HG02973 (cell line): ENCODE measurements at regions not wholly inside any gene's neighbourhood (a gene's known extent, or its start where the extent isn't known, plus 50 kb on each side); places are given as distances from the start of the nearest gene placed in this dataset.
"Not testable (repeated sequence)": the region's sequence is repeated elsewhere in the genome, so short reads cannot be mapped to it uniquely, and the experiment has no call there.

Source experiments
- ATAC-seq: cut with Tn5 transposase; IDR thresholded peaks from one replicate; pipeline ENCODE4 v1.9.1; 2021; ENCODE audit warnings: moderate library complexity; ENCODE audit not compliant: unreplicated experiment

DNA sequence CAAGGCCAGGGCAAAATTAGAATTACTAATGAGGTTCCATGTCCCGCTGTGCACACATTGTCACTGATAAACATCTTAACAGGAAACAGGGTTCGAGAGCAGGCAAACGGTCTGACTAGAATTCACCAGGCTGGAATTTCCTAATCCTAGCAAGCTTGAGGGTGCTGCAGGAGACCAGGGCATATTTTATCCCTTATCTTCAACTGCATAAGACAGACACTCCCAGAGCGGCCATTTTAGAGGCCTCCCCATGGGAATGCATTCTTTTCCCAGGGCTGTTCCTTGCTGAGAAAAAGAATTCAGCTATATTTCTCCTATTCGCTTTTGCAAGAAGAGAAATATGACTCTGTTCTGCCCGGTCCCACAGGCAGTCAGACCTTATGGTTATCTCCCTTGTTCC, 282.5 kb upstream of the TACR3 start:
- not testable (repeated sequence) for ATAC-seq

GRCh38 chr4:103998756-103999155, 279.0 kb upstream of the TACR3 start:
- no peak for ATAC-seq

DNA sequence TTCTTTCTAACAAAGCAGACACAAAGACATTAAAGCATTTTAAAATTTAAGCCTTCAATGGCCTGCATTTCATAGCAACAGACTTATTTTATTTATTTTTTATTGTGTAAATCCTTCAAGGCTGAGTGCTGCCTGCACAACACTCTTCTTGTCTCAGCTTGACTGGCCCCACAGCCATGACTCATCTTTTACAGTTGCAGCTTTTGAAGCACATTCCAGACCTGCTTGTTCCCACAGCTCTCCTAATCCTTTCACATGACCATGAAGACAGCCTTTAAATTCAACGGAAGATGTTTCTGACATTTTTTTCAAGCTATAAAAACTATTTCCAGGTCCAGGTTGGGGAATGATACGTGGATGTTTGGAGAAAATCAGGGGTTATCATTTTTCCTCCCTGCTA, 276.9 kb upstream of the TACR3 start:
- ATAC-seq: no peak

DNA sequence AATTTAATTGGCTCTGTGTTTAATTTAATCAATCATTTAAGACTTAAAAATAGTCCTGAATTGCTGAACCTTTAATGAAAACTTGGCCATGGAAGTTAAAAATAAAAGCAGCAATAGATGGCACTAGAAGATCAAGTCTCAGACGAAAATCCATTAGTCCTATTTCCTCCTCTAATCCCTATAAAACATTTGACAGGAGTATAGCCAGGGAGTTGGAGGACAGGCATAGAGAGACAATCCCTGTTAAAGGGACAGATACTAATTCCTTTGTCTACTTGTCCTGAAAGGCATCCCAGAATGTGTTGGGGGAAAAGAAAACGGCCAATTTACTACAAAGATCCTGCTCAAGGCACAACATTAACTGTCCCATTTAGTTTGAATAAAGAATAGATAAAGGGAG, 276.3 kb upstream of the TACR3 start:
- no peak for ATAC-seq

GRCh38 chr4:103994059-103994458, 274.3 kb upstream of the TACR3 start:
- ATAC-seq: no peak

DNA sequence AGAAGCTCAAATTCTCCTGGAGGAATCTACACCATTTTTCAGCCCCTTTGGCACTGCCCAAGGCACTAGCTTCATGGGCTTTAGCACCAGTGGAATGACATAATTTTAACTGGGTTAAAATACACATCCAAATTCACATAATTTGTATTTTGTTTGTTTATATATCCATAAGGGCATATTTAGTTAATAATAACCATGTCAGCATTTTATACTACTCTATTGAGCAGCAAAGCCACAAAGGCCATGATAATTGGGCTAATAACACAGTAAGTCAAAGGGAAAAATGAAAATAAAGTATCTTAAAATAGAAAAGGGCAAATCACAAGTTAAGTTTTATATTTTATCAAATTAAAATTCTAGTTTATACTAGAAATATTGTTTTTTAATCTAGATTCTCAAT, 262.7 kb upstream of the TACR3 start:
- no peak for ATAC-seq

DNA sequence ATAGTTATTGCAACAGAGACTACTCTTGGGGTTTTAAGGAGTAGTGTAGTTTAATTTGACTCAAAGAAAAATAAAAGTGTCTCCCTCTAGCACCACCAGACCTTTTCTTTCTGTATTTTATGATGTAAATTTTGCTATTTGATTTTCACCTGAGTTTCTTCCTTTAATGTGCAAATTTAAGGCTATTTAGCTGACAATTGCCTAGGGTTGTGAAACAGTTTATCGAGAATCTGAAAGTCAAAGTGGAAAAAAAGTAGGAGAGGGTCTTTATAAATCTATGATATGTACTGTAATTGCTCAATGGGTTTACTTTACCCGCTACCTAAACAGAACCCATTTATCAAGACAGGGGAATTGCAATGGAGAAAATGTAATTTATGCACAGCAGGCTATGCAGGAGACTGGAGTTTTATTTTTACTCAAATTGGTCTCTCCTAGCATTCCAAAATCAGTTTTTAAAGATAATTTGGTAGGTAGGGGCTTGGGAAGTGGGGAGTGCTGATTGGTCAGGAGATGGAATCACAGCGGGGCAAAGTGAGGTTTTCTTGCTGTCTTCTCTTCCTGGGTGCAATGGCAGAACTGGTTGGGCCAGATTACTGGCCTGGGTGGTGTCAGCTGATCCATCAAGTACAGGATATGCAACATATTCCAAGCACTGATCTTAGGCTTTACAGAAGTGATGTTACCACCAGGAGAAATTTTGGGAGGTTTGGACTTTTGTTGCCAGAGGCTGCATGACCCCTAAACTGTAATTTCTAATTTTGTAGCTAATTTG, 228.6 kb upstream of the TACR3 start:
- ATAC-seq: no peak

DNA sequence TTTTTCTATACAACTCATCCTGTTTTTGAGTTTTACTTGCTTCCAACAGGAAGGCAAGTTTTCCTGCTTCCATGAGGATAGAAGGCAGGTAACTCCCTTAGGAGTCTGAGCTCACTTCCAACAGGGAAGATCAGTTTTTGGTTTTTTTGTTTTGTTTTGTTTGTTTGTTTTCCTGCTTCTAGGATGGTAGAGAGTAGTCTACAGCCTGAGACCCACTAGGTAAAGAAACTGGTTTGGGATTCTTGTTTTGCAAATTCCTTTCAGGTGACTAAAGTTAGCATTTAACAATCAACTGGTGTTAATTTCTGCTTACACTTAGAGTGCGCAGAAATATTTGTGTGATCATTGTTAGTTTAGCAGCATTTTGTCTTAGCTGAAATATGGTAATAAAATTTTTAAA, 227.8 kb upstream of the TACR3 start:
- ATAC-seq: no peak

- not testable (repeated sequence) for ATAC-seq
Observed at GRCh38 chr4:103946621-103947268, 227.0 kb upstream of the TACR3 start.

- ATAC-seq: no peak
Observed at GRCh38 chr4:103938488-103938887, 218.7 kb upstream of the TACR3 start.

DNA sequence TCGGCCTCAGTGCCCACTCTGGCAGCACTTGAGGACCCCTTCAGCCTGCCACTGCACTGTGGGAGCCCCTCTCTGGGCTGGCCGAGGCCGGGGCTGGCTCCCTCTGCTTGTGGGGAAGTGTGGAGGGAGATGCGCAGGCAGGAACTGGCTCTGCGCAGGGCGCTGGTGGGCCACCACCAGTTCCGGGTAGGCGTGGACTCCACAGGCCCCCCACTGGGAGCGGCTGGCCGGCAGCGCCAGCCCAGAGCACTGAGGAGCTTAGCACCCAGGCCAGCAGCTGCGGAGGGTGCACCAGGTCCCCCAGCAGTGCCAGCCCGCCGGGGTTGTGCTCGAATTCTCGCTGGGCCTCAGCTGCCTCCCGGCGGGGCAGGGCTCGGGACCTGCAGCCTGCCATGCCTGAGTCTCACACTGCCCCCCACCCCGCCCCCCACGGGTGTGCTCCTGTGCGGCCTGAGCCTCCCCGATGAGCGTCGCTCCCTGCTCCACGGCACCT, 216.9 kb upstream of the TACR3 start:
- no peak for ATAC-seq

DNA sequence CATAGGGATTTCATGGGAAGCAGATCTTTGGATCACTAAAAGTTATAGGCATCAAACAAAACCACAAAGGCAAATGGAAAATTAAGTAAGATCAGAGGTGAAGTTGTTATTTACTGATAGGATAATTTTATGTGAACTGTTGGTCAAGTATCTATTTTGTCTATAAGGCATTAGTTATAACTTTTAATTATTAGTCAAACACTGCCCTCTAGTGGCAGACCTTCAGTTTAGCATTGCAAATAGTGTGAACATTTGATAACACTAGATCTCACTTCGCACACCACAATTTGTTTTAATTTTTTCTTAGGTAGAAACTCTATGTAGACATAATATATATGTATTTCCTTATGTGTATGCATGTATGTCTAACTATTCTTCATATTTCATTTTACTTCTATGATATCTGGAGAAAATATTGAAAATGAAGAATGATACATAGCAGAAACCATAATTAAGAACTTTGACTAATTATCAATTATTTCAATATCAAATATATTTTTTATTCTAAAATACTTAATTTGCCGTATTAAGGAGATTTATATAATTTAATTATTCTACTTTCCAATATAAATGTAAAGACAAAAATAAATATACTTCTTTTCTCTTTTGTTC, 214.5 kb upstream of the TACR3 start:
- ATAC-seq: peak; percentile 82

DNA sequence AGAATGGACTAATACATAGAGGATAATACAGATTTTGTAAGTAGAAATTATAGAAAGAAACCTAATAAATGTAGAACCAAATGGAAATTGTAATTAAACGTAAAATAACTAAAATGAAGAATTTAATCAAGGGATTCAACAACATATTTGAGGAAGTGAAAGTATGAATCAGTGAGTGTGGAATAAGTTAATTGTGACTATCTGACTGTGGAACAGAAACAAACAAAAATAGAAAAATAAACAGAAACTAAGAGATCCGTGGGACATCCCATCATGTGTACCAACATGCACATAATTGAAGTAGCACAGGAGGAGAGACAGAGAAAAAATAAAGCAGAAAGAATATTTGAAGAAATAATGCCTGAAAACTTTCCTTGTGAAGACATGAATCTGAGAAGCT, 208.6 kb upstream of the TACR3 start:
- no peak for ATAC-seq

GRCh38 chr4:103923551-103923950, 203.8 kb upstream of the TACR3 start:
- ATAC-seq: no peak

GRCh38 chr4:103918214-103918613, 198.4 kb upstream of the TACR3 start:
- no peak for ATAC-seq

- ATAC-seq: peak; percentile 92
Observed at GRCh38 chr4:103915224-103915869, 195.6 kb upstream of the TACR3 start.

DNA sequence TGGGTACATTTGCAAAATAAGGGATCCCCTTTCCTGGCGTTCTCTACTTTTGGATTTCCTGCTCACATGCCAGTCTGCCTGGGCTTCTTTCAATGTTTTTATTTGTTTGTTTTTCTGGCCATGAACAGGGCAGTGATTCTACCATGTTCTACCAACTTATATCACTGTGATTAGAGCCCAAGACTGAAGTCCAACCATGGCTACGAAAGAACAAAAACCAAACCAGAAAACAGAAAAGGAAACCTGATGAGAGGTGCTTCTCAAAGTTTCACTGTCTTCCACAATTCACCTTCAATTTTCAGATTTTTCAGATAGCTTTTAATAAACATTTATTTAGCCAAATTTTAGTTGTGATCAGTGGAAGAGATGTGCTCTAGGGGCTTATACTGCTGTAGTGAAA, 187.6 kb upstream of the TACR3 start:
- ATAC-seq: no peak

GRCh38 chr4:103904123-103904522, 184.3 kb upstream of the TACR3 start:
- no peak for ATAC-seq

GRCh38 chr4:103902730-103903129, 182.9 kb upstream of the TACR3 start:
- ATAC-seq: no peak

DNA sequence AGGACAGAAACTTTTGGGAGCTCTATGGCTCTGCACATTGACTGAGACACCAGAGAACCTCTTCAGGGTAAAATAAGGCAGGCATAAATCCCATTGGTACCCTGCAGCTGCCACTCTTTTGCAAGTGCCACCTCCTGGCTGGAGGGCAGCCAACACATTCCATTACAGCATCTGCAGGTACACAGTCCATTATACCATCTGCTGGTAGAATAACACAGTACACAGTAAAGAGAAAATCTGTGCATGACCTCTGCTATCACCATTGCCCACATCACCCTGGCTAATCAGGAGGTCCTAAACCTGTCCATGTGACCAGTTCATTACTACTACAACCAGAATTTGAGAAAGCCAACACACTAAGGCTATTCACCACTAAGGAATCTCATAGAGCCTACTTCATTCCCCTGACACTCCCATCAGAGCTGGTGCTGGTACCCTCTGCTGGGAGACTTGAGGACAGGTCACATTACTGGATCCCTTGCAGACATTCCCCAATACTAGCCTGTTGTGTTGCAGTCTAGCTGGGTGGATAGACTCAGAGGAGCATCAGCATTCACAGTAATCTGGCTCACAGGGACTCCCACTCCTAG, 176.2 kb upstream of the TACR3 start:
- no peak for ATAC-seq

DNA sequence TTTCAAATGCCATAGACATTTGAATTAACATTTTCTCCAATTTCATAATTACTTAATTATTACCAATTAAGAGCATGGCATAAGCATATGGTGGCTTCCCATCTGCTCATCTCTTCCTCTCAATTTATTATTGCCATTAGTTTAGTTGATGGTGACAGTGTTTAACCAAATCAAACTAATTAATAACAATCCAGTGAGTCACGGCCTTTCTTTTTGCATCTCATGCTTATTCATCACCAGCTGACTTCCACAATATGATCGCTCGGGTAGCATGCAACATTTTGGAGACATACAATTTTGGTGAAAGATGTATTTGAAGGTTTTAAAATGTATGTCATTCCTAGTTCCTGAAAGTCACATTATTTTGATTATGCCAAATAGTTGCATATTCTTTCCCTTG, 172.8 kb upstream of the TACR3 start:
- ATAC-seq: no peak
